ENCODE measurements at regions not wholly inside any gene's neighbourhood (a gene's known extent, or its start where the extent isn't known, plus 50 kb on each side); places are given as distances from the start of the nearest gene placed in this dataset.

DNA sequence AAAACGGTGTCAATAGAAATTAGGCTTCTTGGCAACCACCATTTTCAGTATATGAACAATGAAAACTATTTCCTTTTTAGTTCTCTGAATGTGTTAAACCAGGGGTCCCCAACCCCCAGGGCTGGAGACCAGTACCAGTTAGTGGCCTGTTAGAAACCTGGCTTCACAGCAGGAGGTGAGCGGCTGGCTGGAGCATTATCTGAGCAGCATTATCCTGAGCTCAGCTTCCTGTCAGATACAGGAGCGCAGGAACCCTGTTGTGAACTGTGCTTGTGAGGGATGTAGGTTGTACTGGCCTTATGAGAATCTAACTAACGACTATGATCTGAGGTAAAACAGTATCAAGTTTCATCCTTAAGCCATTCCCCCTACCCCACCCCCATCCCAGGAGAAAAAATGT, 328.7 kb downstream of the ZBBX start:
- TF ChIP-seq, protein P1, sequence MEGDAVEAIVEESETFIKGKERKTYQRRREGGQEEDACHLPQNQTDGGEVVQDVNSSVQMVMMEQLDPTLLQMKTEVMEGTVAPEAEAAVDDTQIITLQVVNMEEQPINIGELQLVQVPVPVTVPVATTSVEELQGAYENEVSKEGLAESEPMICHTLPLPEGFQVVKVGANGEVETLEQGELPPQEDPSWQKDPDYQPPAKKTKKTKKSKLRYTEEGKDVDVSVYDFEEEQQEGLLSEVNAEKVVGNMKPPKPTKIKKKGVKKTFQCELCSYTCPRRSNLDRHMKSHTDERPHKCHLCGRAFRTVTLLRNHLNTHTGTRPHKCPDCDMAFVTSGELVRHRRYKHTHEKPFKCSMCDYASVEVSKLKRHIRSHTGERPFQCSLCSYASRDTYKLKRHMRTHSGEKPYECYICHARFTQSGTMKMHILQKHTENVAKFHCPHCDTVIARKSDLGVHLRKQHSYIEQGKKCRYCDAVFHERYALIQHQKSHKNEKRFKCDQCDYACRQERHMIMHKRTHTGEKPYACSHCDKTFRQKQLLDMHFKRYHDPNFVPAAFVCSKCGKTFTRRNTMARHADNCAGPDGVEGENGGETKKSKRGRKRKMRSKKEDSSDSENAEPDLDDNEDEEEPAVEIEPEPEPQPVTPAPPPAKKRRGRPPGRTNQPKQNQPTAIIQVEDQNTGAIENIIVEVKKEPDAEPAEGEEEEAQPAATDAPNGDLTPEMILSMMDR (conservative IDR thresholded peaks at IDR 0.05; ENCODE audit: low read depth, low read length): no peak
- no peak for TF ChIP-seq SMC3 (IDR thresholded peaks at IDR 0.05; ENCODE audit: low read depth, low read length)
- TF ChIP-seq, protein P2, sequence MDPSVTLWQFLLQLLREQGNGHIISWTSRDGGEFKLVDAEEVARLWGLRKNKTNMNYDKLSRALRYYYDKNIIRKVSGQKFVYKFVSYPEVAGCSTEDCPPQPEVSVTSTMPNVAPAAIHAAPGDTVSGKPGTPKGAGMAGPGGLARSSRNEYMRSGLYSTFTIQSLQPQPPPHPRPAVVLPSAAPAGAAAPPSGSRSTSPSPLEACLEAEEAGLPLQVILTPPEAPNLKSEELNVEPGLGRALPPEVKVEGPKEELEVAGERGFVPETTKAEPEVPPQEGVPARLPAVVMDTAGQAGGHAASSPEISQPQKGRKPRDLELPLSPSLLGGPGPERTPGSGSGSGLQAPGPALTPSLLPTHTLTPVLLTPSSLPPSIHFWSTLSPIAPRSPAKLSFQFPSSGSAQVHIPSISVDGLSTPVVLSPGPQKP (IDR thresholded peaks at IDR 0.05; ENCODE audit: borderline replicate concordance, low read depth, low read length): no peak
- no peak for TF ChIP-seq RAD21 (IDR thresholded peaks at IDR 0.05; ENCODE audit: low read length)
- TF ChIP-seq FOS (IDR thresholded peaks at IDR 0.05; ENCODE audit: low read depth, low read length): no peak
- no peak for TF ChIP-seq RFX5 (IDR thresholded peaks at IDR 0.05; ENCODE audit: low read depth, low read length)
- TF ChIP-seq POLR2A (IDR thresholded peaks at IDR 0.05; ENCODE audit: low read depth, low read length): no peak
- no peak for TF ChIP-seq CHD1 (IDR thresholded peaks at IDR 0.05; ENCODE audit: low read depth, low read length)
- TF ChIP-seq MAZ (IDR thresholded peaks at IDR 0.05; ENCODE audit: borderline replicate concordance, low read depth, low read length): no peak
- TF ChIP-seq CEBPB (IDR thresholded peaks at IDR 0.05; ENCODE audit: low read depth, low read length): no peak
- no peak for TF ChIP-seq MAFK (IDR thresholded peaks at IDR 0.05; ENCODE audit: low read depth, low read length)
- TF ChIP-seq BHLHE40 (IDR thresholded peaks at IDR 0.05; ENCODE audit: low read depth, low read length): no peak
- TF ChIP-seq RCOR1 (IDR thresholded peaks at IDR 0.05; ENCODE audit: insufficient replicate concordance, low read length): no peak
- TF ChIP-seq NFE2L2 (IDR thresholded peaks at IDR 0.05; ENCODE audit: low read depth, low read length): no peak

All from IMR-90 (cell line).